Smooth muscle cell (in vitro differentiated cells): ENCODE measurements at regions not wholly inside any gene's neighbourhood (a gene's known extent, or its start where the extent isn't known, plus 50 kb on each side); places are given as distances from the start of the nearest gene placed in this dataset.

Source experiments
- DNase-seq: peaks from one replicate; lab custom pipeline; 2025; ENCODE audit not compliant: unreplicated experiment; lab: John Stamatoyannopoulos, UW
- H2AFZ ChIP-seq: fragments of 200-600 bp; sonication (generic); 2 replicates; pipeline ENCODE4 v1.6.0; 2016; ENCODE audit warnings: antibody characterized with exemption, low read depth, mild to moderate bottlenecking
- H3F3A ChIP-seq: fragments of 200-600 bp; sonication (generic); 2 replicates; pipeline ENCODE4 v1.6.0; 2017; ENCODE audit warnings: antibody characterized with exemption, low read depth
- H3K27ac ChIP-seq: fragments of 200-600 bp; sonication (generic); 2 replicates; pipeline ENCODE4 v1.5.1; 2016; ENCODE audit warnings: low read depth, mild to moderate bottlenecking
- H3K27me3 ChIP-seq: fragments of 200-600 bp; sonication (generic); 2 replicates; pipeline ENCODE4 v1.6.1; 2016; ENCODE audit warnings: low read depth, mild to moderate bottlenecking
- H3K36me3 ChIP-seq: fragments of 200-600 bp; sonication (generic); 2 replicates; pipeline ENCODE4 v1.5.1; 2016; ENCODE audit warnings: low read depth
- H3K4me1 ChIP-seq: fragments of 200-600 bp; sonication (generic); 2 replicates; pipeline ENCODE4 v1.5.1; 2016; ENCODE audit warnings: low read depth
- H3K4me2 ChIP-seq: fragments of 200-600 bp; sonication (generic); 2 replicates; pipeline ENCODE4 v1.6.0; 2016; ENCODE audit warnings: mild to moderate bottlenecking
- H3K4me3 ChIP-seq: fragments of 200-600 bp; sonication (generic); 2 replicates; pipeline ENCODE4 v1.5.1; 2016; ENCODE audit warnings: mild to moderate bottlenecking
- H3K79me2 ChIP-seq: fragments of 200-600 bp; sonication (generic); 2 replicates; pipeline ENCODE4 v1.6.0; 2016; ENCODE audit warnings: low read depth, mild to moderate bottlenecking
- H3K9ac ChIP-seq: fragments of 200-600 bp; sonication (generic); 2 replicates; pipeline ENCODE4 v1.6.0; 2016; ENCODE audit warnings: low read depth
- H3K9me3 ChIP-seq: fragments of 200-600 bp; sonication (generic); replicated peaks from 2 replicates; pipeline ENCODE4 v1.5.1; 2016; ENCODE audit warnings: low read depth
- H4K20me1 ChIP-seq: fragments of 200-600 bp; sonication (generic); 2 replicates; pipeline ENCODE4 v1.6.0; 2016; ENCODE audit warnings: low read depth
- CTCF ChIP-seq: fragments of 200-600 bp; sonication (generic); IDR thresholded peaks from 2 replicates; pipeline ENCODE4 v1.5.1; 2017; ENCODE audit warnings: borderline replicate concordance, mild to moderate bottlenecking, antibody characterized with exemption; ENCODE audit not compliant: insufficient read depth, poor library complexity, severe bottlenecking
- WGBS: methylation state at CpG from one replicate; pipeline ENCODE4 v1.1.7; 2016; ENCODE audit warnings: low lambda C conversion rate; 5-methylcytosine and 5-hydroxymethylcytosine counted together

- no peaks in the 10 kb centered on the region for H3K36me3 ChIP-seq
- WGBS = 92% methylated on average over 5 of the region's 5 CpGs
- H2AFZ ChIP-seq = no peak overlapping the region
- H3K27ac ChIP-seq = no peak overlapping the region
- H3K79me2 ChIP-seq = no peaks in the 10 kb centered on the region
- H4K20me1 ChIP-seq = no peaks in the 10 kb centered on the region
- TF ChIP-seq CTCF = no peak
- H3K4me2 ChIP-seq = no peak overlapping the region
- no peak overlapping the region for H3K9ac ChIP-seq
- no peaks in the 10 kb centered on the region for H3K27me3 ChIP-seq
- no peak for DNase-seq
- no peaks in the 10 kb centered on the region for H3F3A ChIP-seq
- H3K4me1 ChIP-seq = no peaks in the 10 kb centered on the region
- no peaks in the 10 kb centered on the region for H3K9me3 ChIP-seq
- H3K4me3 ChIP-seq = no peak overlapping the region
Observed at GRCh38 chr12:13594731-13595514, 386.5 kb downstream of the GRIN2B start.

- Histone ChIP-seq H3K9me3 (no peaks in the 10 kb centered on the region), H3K36me3 (no peaks in the 10 kb centered on the region), H3K4me1 (no peaks in the 10 kb centered on the region), H3K4me3 (no peak overlapping the region), H3K27me3 (no peaks in the 10 kb centered on the region), H3K79me2 (no peaks in the 10 kb centered on the region), H3K9ac (no peak overlapping the region), H3K27ac (peak overlapping the region; percentile 39), H3F3A (no peaks in the 10 kb centered on the region), H3K4me2 (no peak overlapping the region), H2AFZ (no peak overlapping the region), H4K20me1 (no peaks in the 10 kb centered on the region)
- no peak for DNase-seq
- TF ChIP-seq CTCF = no peak
- 66% methylated on average over 3 of the region's 3 CpGs for WGBS
Observed at GRCh38 chr12:13592063-13592942, 389.1 kb downstream of the GRIN2B start.

- TF ChIP-seq CTCF = no peak
- H3K27ac ChIP-seq = peak overlapping the region; percentile 39
- DNase-seq = no peak
- H3F3A ChIP-seq = no peaks in the 10 kb centered on the region
- no peak overlapping the region for H3K4me2 ChIP-seq
- no peaks in the 10 kb centered on the region for H4K20me1 ChIP-seq
- H3K4me3 ChIP-seq = no peak overlapping the region
- no peak overlapping the region for H3K9ac ChIP-seq
- no peaks in the 10 kb centered on the region for H3K4me1 ChIP-seq
- H2AFZ ChIP-seq = no peak overlapping the region
- H3K9me3 ChIP-seq = no peaks in the 10 kb centered on the region
- no peaks in the 10 kb centered on the region for H3K36me3 ChIP-seq
- H3K27me3 ChIP-seq = no peaks in the 10 kb centered on the region
- H3K79me2 ChIP-seq = no peaks in the 10 kb centered on the region
Observed at GRCh38 chr12:13591488-13591887, 389.9 kb downstream of the GRIN2B start.
